HG03439 (cell line): ENCODE measurements at regions not wholly inside any gene's neighbourhood (a gene's known extent, or its start where the extent isn't known, plus 50 kb on each side); places are given as distances from the start of the nearest gene placed in this dataset.

Experiments
- ATAC-seq: cut with Tn5 transposase; IDR thresholded peaks from one replicate; pipeline ENCODE4 v1.9.1; 2021; ENCODE audit warnings: mild to moderate bottlenecking, moderate library complexity; ENCODE audit not compliant: unreplicated experiment

DNA sequence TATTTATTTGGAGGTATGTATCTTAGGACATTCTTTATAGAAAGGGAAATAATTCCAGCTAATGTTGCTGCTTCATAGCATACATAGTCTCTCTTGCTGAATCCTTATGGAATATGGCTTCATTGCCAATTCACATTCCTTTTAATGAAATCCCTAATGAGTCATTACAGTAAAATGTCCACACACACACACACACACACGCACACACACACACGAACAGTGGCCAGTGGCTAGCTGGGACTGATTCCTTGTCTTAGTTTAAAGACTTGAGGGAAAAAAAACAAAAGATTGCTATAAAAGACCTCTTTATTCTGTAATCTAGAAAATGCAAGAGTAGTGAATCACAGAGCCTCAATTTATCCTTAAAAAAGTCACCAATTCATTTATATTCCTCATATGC is 301.6 kb downstream of the SLITRK6 start:
- no peak for ATAC-seq

DNA sequence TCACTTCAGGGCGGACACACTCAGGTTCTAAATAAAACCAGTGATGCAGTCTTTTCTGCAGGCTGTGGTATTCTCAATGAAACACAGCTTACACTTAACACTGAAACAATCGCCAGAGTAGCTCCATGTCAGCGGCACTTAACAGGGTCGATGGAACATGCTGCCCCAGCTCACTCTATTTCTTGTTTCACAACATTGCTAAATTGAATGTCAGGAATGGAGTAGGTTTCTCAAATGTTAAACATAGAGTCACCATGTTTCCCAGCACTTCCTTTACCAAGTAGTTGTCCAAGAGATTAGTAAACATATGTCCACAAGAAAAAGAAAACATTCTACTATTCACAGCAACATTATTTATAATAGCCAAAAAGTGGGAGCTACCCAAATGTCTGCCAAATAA is 306.9 kb downstream of the SLITRK6 start:
- no peak for ATAC-seq

DNA sequence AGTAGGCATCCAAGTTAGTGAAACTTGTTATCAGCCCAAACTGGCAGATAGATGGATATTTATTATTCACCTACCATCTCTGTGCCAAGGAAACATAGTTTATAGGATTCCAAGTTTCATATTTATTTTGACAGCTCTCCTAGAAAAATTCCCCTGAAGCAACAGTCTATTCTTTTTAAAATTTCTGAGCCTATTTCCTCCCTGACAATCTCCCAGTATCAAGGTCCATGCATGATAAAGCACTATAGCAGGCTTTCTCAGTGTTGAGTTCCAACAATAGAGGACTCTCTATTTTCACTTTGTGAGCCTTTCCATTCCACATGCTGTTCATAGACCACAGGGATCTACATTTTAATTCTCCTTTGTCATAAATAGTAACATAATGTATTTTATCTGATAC is 312.6 kb downstream of the SLITRK6 start:
- ATAC-seq, result no peak

DNA sequence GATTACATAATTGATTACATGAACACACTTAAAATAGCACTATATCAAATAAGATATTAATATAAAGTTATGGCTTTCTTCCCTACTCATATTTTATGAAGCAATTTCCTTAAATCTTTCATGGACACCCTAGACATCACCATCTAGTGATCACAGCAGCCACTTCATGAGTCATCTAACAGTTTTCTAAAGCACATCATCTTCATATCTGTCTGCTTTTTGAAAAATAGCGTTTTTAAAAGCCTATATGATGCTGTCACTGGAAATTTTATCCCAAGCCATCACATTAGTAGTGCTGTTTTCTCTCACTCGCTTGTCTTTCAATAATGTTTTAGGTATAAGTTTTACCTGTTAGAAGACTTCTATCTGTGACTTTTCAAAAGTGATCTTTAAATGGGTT is 326.1 kb downstream of the SLITRK6 start:
- no peak for ATAC-seq

DNA sequence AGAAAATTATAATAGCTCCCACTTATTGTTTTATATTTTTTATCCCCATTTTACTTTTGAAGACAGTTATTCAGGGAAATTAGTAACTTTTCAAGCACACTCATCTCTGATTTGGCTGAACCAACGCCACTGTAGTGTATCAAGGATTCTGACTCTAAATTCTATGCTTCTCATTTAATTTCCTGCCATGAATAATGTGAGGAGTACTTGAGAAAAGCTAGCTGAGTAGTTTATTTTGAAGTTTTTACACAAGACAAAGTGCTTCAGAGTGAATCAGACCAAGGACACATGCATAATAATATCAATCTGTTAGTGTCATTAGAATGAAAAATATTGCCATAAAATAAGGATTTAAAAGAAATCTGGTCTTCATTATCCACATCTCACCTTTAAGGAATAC is 329.9 kb downstream of the SLITRK6 start:
- no peak for ATAC-seq

DNA sequence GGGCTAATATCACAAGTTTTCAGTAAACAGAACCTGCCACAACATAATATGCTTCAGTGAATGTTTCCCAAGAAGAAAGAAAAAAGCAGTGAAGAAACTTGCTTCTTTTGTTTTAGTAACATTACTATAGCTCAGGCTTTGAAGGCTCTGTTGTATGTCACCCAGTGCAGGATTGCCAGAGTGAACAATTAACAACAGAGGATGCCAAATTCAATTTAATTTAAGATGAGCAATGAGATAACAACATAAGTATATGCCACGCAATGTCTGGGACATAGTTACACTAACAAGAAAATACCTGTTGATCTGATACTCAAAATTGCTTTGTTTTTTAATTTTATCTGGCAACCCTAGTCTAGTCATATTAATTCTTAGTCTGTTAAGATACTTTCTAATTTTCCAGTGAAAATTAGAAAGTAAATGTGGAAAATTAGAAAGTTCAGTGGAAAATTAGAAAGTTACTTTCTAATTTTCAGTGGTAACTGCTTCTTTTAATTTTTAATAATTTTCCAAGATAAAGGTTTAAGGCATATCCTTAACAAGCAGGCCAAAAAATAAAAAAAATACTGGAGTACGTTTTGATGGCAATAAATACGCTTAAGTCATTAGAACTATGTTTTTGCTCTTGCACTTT is 336.3 kb downstream of the SLITRK6 start:
- no peak for ATAC-seq

DNA sequence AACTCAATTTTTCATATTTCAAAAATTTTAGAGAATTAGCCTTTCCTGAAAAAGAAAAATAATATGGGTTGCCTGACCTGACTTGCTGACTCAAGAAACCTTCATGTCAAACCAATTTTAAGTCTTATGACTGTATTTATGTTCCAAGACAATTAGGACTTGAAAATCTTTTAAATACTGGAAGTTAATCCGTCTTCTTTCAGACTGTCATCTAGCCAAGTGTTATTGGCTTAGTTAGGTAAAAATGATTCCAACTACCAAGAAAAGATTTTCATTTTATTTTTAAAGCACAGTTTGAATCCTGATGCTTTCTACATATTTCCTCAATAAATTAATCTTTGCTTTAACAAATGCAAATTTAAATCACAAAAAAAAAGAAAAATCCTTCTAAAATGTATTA is 337.6 kb downstream of the SLITRK6 start:
- no peak for ATAC-seq

DNA sequence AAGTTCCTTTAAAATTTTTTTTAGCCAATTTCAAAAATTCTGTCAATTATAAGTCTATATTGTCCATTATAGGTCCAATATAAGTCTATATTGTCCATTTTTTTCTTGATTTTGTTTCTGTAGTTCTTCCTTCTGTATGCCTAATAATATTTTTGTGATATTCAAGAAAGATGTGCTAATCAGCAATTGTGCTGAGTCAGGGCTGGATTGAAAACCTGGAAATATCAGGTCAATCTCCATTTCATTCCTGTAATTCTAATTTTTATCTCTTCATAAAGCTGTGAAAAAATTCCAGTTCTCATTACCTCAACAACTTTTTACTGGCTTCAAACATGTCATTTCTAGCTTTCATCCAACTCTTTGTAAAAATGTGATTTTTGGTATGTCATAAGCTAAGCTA is 353.7 kb downstream of the SLITRK6 start:
- no peak for ATAC-seq

DNA sequence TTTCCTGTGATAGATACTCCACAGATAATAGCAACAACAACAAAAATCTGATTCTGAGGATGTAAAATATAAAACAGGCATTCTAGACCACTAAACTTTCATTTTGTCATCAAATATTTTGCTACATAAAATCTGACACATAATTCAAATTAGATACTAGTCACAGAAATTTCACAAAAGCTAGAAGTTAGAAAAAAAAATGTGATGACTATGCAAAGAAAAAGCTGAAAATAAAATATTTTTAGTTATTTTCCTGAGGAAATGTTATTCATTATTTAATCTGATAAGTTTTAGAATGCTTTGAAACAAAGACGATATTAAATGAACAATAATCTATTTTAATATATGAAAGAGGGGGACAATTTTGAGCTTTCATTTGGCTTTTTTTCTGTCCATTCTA is 357.2 kb downstream of the SLITRK6 start:
- ATAC-seq, result no peak

DNA sequence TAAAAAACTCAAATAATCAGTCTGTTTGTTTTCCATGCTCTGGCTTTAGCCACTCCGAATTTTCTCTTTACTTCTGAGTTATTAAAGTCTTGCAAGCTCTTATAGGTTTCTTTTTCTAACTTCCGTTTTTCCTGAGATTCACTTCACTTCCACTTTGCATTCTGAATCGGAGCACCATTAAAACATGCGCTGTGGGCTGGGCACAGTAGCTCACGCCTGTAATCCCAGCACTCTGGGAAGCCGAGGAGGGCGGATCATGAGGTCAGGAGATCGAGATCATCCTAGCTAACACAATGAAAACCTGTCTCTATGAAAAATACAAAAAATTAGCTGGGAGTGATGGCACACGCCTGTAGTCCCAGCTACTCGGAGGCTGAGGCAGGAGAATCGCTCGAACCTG is 357.9 kb downstream of the SLITRK6 start:
- no peak for ATAC-seq

DNA sequence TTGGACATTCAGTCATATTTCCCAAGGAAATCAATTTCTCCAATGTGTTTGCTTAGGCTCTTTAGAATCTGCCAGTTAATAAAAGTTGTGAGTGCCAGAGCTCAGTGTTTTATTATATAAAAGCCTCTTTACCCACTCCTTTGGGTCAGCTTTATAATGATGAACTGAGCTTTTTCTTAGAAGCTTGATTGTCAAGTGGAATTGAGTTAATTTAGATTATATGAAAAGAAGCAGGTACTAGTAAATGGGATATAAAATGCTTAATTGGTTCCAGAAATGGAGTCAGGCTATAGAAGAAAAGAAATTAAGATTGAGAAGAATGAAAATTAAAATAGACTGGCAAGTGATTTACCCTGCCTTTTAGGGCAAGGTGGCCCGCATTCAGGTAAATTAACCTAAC is 363.2 kb downstream of the SLITRK6 start:
- no peak for ATAC-seq

DNA sequence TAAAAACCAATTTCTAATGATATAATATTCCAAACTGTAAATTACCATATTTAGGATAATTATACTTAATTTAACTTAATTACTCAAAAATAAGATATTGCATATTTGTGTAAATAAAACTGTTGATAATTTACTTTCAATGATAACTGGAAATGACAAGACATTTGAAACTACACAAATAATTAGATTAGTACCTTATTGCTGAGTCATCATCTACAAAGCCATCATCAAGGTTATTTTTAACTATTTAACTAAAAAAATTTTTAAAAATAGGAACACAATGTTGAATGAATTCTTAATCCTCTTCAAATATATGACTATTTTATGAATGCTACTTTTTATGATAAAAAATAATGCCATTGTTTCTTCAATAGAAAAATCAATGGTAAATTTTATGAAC is 364.3 kb downstream of the SLITRK6 start:
- no peak for ATAC-seq

DNA sequence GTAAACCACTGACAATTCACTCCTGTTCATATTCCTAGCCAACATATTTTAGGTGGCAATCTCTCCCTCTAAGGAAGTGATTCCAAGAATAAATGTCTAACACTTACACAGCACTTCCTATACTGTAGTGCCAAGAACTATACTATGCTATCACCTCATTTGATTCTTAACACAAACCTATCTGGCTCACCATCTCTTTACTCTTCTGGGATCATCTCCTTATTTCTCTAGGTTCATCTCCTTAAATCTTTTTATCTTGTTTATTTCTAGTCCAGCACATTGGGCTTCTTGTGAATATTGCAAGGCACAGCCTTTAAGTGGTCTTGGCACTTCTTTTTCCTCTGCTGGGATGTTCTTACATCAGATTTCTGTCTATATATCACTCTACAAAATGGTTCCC is 366.3 kb downstream of the SLITRK6 start:
- ATAC-seq, result no peak

DNA sequence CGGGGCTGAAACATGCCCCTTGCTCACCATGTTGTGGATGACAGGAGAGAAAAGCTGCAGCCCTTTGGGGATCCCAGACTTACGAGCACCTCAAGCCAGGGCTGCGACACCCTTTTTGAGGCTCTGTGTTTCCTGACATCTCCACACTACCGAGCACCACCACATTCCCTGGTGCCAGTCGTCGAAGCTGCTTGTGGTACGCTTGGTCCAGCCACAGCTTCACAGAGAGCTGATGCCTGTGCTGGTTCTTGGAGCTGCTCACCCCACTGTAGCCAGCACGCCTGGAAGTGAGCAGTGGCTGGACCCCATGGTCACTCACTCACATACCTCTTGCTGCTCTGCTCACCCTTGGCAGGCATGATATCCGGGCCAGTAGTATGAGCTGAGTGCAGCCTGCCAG is 367.5 kb downstream of the SLITRK6 start:
- no peak for ATAC-seq

DNA sequence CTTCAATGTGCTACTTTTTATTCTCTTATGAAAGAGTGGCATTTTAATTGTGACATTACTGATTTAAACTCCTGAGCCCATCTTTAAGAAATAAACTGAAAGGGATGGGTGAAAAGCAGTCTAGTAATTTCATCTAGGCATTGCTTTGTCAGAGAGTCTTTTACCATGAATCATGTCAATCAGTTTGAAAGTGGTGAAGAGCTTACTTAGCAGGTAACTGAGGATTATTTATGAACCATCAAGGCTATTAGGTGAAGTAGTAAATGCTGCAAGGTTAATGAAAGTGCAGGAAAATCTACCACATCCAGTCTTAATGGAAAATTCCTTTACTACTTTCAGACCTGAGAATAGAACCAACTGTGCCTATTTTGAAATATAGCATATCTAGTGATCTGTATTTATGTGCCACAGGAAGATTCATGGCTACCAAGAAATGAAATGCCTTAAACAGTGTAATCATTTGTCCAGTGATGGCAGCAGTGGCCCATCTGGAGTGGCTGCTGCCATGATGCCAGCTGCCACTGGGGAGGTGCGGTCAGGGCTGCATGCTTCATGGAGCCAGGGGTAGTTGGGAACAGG is 368.9 kb downstream of the SLITRK6 start:
- no peak for ATAC-seq

DNA sequence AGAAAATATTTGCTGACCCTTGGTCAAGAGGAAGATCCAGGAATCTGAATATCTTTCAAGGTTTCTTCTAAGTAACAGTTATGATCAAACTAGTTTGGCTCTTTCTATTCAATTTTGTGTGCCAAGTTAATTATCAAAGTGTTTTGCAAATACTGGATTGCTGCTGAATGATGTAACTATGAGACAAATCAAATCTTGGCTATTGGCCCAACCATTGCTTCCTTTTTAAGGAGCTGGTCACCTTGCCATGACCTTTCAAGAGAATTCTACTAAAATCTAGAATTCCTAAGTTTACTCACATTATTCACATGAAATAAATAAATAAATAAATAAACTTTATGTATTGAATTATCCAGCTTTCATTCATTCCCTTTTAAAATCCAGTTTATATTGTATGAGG is 371.8 kb downstream of the SLITRK6 start:
- no peak for ATAC-seq

DNA sequence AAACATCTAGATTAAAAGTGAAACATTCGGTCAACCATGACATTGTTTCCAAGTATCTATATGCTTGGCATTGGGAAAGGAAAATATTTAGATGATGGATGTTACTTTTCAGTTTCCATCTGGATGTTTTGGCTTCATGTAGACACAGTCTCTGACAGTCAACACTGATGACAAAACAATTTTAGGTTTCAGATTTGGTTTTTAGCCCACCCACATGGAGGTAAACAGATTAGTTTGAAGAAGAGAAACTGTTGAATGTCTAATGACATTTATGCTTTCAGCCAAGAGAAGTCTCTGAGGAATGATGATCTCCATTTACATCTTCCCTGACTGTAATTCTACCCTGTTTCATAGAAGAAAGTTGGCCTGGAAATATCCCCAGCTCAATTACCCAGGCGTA is 379.1 kb downstream of the SLITRK6 start:
- ATAC-seq, result no peak

DNA sequence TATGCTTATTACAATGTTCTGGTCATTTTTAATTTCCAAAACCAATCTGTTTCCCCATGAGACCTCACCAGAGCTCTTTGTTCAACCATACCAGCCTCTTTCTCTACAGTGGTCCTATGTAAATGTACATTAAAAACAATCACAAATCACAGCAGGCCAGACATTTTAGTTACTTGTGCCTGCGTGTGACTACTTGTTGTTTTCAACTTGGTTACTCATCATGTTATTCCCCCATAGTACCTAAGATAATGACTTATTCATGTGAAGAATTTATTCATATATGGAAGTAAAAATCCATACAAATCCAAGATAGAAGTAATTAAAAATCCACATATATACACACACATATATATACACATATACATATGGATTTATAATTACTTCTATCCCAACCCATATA is 379.6 kb downstream of the SLITRK6 start:
- no peak for ATAC-seq

DNA sequence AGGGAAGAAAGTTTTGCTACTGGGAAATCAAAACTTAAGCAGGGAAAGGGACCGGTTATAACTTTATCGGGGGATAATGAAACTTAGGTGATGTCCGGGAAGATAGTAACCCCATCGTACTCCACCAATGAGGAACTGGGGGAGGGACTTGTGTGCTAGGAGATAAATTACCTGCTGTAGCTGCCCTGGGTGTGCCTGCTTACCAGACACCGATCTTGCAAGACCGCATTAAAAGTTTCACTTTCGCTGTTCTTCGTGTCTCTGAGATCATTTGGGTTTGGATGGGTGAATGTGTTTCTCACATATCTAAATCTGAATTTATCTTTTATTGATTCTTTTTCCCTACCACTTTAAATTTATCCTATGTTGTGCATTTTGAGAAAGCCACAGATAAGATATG is 381.4 kb downstream of the SLITRK6 start:
- no peak for ATAC-seq

DNA sequence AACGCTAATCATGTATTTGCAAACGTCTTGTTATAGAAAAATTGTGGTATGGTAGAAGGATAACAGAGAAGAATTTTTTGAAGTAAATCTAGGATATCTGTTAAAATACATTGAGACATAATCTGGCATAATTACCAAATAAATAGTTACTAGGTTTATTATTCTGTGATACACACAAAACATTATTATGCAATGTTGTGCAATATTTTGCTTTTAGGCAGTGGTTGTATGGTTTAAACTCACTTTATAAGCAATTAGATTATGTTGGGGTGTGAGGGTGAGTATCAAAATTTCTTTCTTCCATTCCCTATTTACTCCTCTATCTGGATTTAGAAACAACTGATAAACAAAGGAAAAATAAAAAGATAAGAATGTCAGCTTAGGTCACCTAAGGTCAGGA is 385.6 kb downstream of the SLITRK6 start:
- ATAC-seq, result no peak

DNA sequence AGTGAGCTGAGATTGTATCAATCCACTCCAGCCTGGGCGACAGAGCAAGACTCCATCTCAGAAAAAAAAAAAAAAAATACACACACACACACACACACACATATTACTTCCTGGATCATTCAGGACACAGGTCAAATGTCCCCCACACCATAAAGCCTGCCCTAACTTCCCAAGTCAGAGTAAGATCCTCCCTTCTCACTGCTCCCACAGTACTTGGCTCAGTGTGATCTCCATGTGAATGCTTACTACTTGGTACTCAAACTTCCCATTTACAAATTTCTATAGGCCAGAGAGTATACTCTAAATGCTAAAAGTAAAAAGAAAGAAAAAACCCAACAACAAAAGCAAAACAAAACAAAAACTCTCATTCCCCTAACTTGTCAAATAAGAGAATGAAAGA is 386.8 kb downstream of the SLITRK6 start:
- no peak for ATAC-seq

DNA sequence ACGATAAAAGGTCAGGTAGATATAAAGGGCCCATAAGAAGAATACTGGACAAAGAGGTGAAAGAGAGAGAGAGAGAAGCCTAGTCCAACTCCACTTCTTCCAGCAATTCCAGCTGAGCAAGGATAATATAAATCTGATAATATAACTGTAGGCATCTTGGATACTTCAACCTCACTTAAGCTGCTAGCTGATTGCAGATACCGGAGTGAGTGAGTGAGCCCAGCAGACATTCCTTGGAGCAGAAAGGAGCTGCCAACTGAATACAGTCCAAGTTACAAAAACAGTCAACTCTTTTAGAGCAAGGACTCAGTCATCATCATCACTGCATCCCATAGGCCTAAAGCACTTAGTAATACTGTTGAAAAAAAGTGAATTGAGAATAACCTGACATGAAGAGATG is 387.6 kb downstream of the SLITRK6 start:
- ATAC-seq, result no peak

DNA sequence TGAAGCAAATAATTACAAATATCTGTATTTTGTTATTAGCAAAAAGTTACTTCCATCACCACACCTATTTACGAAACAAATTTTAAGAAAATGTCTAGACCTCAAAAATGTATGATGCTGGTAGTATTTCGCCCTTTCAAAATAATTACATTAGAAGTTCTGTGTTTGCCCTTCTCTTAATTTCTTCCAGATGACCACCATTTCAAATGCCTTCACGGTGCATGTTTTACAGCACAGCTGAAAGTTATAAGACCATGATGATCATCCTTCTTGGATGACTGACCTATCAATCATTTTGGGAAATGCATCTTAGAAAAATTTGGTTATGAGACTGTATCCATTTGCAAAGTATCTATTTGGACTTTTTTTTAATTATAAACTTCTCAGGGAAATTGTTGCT is 390.8 kb downstream of the SLITRK6 start:
- no peak for ATAC-seq
